HG03520 (cell line): ENCODE measurements at regions not wholly inside any gene's neighbourhood (a gene's known extent, or its start where the extent isn't known, plus 50 kb on each side); places are given as distances from the start of the nearest gene placed in this dataset.
"Not testable (repeated sequence)": the region's sequence is repeated elsewhere in the genome, so short reads cannot be mapped to it uniquely, and the experiment has no call there.

ENCODE experiments used
- ATAC-seq: cut with Tn5 transposase; IDR thresholded peaks from one replicate; pipeline ENCODE4 v1.9.1; 2021; ENCODE audit warnings: mild to moderate bottlenecking, moderate library complexity; ENCODE audit not compliant: unreplicated experiment

DNA sequence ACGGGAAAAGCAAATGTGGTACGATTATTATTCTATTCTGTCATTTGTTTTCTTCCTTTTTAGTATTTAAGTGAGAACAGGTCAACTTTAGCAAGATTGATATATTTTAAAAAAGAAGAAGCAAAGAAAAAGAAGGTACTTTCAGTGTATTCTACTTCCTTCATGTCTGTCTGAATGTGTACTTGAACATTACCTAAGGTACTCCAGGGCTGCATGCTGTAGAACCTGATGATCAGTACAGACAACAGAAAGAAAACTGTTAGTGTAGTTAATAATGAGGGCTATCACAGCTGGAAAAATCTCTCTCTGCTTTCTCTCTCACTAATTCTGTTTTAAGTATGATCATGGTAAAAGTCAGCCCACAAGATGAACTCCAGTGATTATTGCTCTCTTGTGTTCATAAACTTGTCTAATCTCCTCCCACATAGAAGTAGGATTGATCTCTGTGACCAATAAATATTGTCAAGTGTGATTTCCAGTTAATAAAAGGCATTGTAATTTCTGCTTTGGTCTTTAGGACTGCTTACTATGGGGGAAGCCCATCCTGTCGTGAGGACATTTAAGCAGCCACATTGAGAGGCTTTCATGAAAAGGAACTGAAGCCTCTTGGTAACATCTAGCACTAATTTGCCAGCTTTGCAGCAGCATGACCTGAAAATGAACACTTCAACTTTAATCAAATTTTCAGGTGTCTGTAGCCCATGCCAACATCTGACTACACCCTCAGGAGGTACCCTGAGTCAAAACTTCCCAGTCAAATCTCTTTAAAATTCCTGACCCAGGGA is 864.0 kb upstream of the ACO1 start:
- peak; percentile 80 for ATAC-seq

DNA sequence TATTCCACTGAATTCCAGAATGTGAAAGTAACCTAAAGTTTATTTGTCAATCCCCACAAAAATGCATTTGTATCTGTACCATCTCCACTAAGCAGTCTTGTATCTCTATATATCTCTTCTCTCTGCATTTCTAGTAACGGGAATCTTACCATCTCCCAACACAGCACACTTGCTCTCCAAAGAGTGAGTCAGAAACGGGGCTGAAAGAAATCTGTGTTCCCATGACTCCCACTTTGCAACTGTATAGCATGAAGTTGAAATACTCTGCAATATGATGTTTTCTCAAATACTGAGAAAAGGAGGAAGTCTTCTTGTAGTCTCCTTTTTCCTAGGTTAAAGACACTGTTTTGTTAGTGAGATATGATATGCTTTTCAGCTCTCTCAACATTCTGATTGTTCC is 848.8 kb upstream of the ACO1 start:
- ATAC-seq, result no peak

DNA sequence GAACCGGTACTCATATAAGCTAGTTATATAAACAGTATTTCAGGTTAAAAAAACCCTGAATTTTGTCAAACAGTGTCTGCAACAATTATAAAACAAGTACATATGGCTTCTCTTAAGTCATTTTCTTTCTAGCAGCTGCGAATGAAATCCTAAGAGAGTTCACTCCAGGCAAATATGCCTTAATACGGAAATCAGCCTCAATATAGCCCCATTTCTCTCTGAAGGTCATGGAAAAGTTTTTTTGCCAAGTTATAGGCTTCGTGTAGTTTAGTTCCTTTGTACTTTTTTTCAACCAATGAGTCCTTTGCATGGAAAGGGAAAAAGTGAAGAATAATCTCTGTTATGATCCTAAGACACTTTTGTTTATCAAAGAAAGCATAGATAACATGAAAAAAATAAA is 848.0 kb upstream of the ACO1 start:
- ATAC-seq, result no peak

DNA sequence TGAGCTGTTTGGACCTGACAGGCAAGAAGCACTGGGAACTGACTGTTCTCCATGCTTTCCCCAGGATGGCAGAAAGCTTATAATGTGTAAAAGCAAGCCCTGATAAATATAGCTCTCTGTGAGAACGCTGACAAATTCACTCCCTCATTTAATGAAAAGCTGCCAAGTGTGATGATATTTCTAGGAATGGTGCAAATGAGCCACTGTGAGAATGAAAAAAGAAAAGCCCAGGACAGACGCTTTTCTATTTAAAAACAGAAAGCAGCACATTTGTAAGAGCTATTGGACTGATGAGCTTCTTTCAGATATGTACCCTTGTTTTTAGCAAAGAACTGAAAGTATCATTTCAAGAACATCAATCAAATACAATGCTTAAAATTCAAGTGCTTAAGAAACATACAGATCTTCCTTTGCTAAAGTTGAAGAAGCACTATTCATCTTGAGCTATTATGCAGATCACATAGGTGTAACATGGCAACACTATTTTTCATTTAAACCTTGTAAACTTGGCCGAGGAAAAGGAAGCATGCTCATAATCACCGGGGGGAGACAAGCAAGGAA is 842.6 kb upstream of the ACO1 start:
- ATAC-seq, result no peak

DNA sequence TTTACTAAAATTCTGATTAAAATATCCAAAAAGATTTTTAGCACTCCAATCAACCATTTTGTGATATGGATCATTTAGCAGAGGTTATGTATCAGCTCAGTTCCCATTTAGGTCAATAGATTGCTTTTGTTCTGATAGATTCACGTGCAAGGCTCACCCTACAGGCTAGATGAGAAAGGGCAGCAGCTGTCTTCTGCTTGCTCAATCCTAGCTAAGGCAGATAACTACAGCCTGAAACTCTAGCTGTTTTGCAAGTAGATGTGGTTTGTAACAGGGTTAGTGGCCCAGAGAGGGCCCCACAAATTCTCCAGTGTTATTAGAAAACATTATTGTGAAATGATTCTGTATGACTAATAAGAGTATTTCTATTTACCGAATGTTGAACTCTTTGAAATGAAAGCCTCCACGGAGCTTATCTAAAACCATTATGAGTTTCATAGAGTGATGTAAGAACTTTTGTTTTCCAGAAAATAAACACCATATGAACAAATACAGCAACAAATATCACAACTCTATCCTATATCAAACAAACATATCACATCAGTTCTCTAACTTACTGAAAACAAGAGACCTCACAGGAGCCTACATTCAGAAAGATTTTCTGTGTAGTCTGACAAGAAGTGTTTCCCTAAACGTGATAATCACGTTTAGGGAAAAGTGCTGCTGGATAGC is 841.9 kb upstream of the ACO1 start:
- peak; percentile 100 for ATAC-seq

DNA sequence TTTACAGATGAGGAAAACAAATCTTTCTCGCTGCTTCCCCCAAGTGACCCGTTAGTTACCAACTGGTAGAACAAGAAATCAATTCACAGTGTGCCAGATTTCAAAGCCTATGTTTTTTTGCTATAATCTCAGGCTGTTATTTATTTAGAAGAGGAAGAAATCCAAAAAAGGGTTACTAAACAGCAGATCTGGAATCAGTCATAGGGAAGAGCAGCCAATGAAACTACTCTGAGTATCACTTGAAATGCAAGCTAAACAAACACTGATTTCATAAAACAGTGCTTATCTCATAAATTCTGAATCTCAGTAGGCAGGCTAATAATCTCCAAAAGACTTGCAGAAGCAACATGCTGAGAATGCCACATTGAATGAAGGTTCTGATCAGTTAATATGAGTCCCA is 829.5 kb upstream of the ACO1 start:
- ATAC-seq, result no peak

DNA sequence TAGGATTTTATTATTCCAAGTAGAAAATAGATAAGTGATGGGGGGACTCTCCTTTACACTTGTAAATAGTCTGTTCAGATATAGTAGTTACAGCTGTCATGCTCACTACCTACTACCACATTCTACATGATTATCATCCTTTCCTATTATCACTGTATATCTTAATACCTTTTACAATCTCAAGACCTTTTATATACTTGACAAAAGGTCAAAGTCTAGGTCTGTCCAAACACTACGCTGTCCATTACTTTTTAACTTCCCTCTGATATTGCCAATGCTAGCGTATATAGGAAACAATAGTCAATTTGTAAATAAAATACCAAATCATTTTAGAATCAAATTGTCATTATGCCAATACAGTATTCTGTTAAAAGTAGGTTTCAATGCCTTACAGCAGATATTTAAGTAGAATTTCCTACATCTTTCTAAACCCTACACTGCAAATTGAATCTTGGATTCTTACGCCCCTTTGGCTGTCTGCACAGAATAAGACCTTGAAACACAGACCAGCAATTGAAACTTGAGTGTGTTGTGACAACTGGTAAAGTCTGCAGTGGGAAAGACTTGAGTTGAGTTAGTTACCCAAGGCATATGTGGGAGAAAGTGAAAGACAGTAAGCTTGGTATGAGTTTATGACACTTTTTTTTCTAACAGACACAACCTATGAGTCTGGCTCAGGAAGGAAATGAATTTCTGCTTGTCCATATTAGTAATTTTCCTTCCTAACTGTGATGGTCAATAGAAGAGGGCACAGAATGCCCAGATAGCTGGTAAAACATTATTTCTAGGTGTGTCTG is 827.6 kb upstream of the ACO1 start:
- no peak for ATAC-seq

DNA sequence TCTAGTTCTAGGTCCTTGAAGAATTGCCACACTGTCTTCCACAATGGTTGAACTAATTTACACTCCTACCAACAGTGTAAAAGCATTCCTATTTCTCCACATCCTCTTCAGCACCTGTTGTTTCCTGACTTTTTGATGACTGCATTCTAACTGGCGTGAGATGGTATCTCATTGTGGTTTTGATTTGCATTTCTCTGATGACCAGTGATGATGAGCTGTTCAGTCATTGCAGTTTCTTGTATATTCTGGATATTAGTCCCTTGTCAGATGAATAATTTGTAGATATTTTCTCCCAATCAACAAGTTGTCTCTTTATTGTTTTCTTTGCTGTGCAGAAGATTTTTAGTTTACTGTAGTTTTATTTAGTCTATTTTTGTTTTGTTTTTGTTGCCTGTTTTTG is 812.3 kb upstream of the ACO1 start:
- peak; percentile 56 for ATAC-seq

DNA sequence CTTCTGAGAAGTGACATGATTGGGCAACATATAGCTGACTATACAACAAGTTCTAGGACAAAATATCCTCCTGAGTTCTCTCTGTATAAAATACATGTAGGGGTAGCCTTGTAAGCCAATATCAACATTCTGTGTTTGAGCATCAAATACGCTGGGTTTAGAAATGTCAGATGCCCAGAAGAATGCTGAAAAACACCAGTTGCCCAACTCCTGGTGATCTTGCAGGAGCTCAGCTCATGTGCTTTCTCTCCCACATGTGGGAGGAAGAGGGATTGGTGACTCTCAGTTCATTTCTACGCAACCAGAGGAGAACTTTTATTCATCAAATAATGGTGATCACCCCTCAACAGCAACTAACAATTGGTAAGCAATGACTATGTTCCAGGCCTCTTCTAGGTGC is 810.9 kb upstream of the ACO1 start:
- no peak for ATAC-seq

DNA sequence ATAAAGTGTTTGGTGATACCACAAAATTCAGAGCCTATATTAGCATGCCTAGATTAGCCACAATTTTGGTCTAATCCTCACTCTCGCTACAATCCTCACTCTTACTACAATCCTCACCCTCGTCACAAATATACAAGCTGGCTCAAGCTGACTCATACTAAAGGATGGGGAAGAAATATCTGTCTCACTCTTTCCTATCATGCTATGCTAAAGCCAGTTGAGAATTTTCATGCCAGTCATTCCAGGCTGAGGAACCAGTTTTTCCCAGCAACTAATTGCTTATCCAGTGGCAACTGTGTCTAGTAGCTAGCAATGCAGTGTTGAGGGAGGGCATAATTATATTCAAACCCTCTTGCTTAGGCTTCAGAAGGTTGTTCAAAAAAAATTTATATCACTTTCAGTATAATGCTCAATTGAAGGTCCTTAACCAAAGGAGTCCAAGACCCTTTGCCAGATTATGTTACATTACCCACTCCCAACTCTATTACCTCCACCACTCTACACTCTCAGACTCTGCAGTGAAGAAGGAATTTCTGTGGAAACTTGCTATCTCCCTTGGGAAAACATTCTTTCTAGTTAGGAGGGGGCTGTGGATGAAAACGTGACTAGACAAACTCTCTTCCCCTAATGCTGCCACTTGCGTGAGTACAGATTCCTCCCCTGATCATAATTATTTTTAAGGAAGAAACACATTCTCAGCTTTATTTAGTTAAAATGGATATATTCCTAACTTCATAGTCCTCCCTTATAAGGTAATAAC is 810.3 kb upstream of the ACO1 start:
- ATAC-seq, result no peak

DNA sequence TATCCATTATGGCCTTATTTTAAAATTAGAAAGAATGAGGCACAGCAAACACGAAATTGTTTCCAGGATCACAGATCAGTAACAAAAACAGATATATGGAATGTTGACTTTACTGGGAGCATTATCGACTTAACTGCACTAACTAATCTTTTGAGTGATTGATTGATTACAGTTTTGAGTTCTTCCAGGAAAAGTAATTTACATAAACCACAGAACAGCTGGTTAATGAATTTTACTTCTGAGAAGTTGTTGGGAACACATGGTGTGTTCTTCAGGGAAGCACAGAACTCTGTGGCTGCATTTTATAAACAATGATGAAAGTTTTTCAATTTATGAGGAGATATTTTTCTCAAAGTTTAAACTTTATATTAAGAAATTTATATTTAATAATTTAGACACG is 802.4 kb upstream of the ACO1 start:
- no peak for ATAC-seq

DNA sequence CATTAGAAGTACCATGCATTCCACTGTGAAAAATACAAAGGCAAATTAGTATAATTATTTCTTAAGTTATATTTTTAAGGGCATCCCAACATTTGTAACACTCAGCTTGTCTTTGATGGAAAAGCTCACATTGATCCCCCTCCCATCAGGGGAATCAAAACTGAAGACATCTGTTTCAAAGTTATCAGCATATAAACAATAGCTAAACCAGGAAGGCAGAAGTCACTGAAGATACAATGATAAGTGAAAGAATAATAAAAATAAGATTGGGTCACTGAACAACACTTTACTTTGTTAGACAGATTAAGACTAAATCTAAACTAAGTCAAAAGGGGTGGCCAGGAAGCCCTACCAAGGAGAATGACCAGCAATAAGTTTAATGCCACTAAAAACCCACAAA is 801.9 kb upstream of the ACO1 start:
- ATAC-seq, result no peak

DNA sequence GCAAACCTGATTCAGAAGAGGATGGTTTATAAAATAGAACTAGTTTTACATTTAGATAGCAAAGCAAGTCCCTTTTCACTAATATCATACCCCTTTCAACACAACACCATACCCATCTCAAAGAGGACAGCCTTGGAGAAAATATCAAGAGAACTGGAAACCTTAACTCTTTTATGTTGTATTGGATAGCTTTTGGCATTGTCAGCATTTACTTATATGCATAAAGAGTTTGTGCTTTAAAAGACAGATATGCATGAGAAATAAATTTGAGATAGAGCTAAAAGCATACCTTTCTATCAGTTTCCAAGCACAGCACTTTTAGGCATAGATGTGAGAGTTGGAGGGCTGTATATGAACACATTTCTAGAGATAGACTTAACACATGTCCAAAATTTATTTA is 799.3 kb upstream of the ACO1 start:
- no peak for ATAC-seq

DNA sequence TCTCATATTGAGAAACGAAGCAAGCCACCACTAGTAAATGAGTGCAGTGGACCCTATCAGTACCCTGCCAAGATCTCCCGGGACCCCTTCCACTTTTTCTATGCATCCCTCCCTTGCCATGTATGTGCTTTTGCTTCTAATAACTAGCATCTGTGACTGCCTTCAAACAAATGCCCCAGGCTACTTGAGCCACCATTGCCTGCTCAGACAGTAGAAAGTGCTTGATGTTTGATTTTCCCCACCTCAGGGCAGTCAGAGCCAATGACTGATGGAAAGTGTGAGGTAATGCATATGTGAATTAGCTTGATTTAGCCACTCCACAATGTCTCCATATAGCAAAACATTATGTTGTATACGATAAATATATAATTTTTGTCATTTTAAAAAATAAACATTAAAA is 797.3 kb upstream of the ACO1 start:
- ATAC-seq, result no peak

DNA sequence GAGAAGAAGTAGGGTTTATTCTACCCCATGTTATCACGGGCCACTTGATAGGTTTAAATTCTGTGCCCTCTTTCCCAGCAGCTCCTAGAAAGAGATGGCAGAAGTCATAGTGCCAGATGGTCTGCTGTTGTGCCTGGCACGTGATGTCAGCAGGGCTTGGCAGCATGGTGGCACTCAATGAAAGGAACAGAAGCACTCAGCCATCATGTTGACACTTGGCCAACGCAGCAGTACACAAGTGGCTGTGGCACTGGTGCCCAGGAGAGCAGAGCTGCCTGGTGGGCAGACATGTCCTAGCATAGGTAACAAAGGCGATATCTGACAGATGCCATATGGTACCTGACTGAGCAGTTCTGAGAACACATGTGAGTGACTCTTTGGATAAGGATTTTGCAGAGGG is 796.4 kb upstream of the ACO1 start:
- no peak for ATAC-seq

DNA sequence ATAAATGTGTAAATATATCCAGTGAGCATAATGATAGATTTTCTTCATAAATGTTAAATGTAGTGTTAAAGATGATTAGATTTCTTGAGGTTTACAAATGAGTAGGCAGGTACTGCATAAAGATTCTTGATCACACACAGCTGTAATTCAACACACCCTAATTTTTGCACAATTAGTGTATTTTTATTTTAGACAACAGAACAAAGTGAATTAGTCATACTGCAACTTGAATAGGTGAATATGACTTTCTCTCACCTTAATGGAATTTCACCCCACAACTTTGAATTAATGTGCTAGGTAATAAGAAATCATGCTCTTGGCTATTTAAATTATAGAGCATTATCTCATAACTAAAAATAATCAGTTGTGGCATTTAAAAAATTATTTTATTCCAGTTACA is 795.7 kb upstream of the ACO1 start:
- ATAC-seq, result no peak

DNA sequence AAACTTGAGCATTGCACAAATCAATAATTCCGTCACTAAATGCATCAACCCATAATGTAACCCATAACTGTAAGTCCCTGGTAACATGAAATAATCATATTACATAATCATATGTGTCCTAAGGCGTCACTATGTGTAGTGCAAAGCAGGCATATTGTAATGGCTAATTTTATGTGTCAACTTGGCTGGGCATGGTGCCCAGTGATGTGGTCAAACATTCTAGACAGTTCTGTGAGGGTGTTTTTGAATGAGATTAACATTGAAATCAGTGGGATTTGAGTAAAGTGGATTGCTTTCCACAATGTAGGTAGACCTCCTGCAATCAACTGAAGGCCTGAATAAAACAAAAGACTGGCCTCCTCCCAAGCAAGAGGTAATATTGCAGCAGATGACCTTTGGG is 794.4 kb upstream of the ACO1 start:
- no peak for ATAC-seq

DNA sequence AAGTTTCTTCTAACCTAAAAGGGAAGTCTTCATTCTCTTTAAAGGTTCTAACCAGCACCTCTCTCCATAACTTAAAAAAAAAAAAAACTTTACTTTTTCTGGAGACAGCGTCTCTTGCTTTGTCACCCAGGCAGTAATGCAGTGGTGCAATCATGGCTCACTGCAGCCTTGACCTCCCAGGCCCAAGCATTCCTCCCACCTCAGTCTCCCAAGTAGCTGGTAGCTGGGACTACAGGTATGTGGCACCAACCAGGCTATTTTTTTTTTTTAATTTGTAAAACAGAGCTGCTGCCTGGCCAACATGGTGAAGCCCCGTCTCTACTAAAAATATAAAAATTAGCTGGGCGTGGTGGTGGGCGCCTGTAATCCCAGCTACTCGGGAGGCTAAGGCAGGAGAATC is 787.4 kb upstream of the ACO1 start:
- ATAC-seq, result not testable (repeated sequence)

DNA sequence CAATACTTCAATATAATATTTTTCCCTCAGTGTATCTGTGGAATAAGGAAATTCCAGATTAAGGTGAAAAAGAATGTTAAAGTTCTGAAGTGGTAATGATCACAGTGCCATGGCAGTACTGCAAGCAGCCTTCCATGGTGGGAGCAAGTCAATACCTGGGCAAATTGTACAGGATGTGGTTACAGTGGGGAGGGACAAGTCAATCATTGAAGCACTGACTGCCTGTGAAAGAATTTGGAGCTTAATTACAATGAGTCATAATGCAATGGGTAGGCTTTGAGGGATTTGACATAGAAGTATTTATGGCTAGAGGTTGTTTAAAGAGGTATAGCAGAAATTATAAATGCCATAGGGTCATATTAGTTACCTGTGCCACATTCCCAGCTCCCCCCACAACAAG is 786.5 kb upstream of the ACO1 start:
- ATAC-seq, result peak; percentile 59

DNA sequence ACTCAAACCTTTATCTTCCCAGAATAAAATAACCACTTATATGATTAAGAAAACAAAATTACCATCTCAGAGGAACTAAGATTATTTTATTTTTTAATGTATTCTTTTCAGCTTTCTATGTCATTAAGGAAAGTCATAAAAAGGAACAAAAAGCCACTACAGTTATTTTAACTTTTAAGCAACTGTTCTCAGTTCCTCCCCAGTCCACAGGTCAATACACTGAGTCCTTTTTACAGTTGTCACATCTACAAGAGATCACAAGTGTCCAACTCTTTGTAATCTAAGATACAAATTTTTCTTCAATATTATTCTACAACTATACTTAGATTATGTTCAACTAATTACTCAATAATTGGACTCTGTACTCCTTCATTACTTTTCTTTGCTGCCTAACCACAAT is 782.8 kb upstream of the ACO1 start:
- ATAC-seq, result no peak

DNA sequence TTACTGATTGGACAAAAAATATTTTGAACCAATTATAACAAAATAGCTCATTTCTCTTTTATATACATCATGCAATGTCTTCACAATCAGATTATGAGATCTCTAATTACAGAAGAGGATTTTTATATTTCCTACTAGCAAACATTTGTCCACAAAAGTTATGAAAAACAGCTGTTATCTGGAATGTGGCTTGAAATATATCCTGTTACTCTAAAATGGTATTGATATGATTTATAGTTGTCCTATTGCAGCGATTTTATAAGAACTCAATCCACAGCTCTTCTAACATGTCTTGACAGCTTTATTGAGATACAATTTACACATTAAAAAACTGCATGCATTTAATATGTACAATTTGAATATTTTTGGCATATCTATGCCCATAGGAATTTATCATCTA is 779.9 kb upstream of the ACO1 start:
- no peak for ATAC-seq
